Neuronal stem cell (in vitro differentiated cells): ENCODE measurements at regions not wholly inside any gene's neighbourhood (a gene's known extent, or its start where the extent isn't known, plus 50 kb on each side); places are given as distances from the start of the nearest gene placed in this dataset.

ENCODE experiments used
- DNase-seq: peaks from one replicate; pipeline ENCODE4 v3.0.0-alpha.2; 2013; ENCODE audit warnings: low spot score
- H2AFZ ChIP-seq: one replicate; pipeline ENCODE4 v1.6.1; 2013; ENCODE audit warnings: mild to moderate bottlenecking, low read length, inconsistent platforms
- H2AK5ac ChIP-seq: 2 replicates; pipeline ENCODE4 v1.6.1; 2013; ENCODE audit warnings: low read depth, mild to moderate bottlenecking, inconsistent platforms, low read length, moderate library complexity, mixed read lengths
- H2BK120ac ChIP-seq: 2 replicates; pipeline ENCODE4 v1.6.1; 2013; ENCODE audit warnings: low read depth, mild to moderate bottlenecking, inconsistent platforms, low read length, moderate library complexity, mixed read lengths
- H2BK12ac ChIP-seq: one replicate; pipeline ENCODE4 v1.6.1; 2013; ENCODE audit warnings: low read length, inconsistent platforms
- H2BK15ac ChIP-seq: 2 replicates; pipeline ENCODE4 v1.6.1; 2013; ENCODE audit warnings: mild to moderate bottlenecking, low read length, inconsistent platforms, mixed read lengths
- H2BK5ac ChIP-seq: one replicate; pipeline ENCODE4 v1.6.1; 2013; ENCODE audit warnings: inconsistent platforms, mild to moderate bottlenecking, low read length, moderate library complexity
- H3K14ac ChIP-seq: one replicate; pipeline ENCODE4 v1.6.1; 2013; ENCODE audit warnings: low read length, inconsistent platforms
- H3K18ac ChIP-seq: 2 replicates; pipeline ENCODE4 v1.6.1; 2013; ENCODE audit warnings: low read length, inconsistent platforms
- H3K23ac ChIP-seq: 2 replicates; pipeline ENCODE4 v1.6.1; 2013; ENCODE audit warnings: low read depth, mild to moderate bottlenecking, mixed read lengths, low read length, inconsistent platforms; ENCODE audit not compliant: poor library complexity
- H3K27ac ChIP-seq: replicated peaks from 3 replicates; pipeline ENCODE4 v1.5.1; 2013; ENCODE audit warnings: low read length, inconsistent platforms
- H3K27me3 ChIP-seq, 3 experiments: 2 replicates each; pipeline ENCODE4 v1.6.1; 2013; ENCODE audit warnings: low read length in 3 of 3, mild to moderate bottlenecking in 2 of 3, inconsistent platforms in 1 of 3, low read depth in 1 of 3, mixed read lengths in 1 of 3, moderate library complexity in 1 of 3; ENCODE audit not compliant: control insufficient read depth in 3 of 3, insufficient read depth in 3 of 3
- H3K36me3 ChIP-seq, 2 donors: replicated peaks in 1 of 2; 2 replicates each; pipeline ENCODE4 v1.6.1; 2013; ENCODE audit warnings: low read length in 2 of 2; ENCODE audit not compliant: control insufficient read depth in 2 of 2, insufficient read depth in 2 of 2
- H3K4ac ChIP-seq: 2 replicates; pipeline ENCODE4 v1.6.1; 2013; ENCODE audit warnings: inconsistent platforms, mild to moderate bottlenecking, low read length, moderate library complexity
- H3K4me1 ChIP-seq, 2 donors: 1 replicate in 1 of 2; 2 replicates in 1 of 2; pipeline ENCODE4 v1.6.1; 2013; ENCODE audit warnings: low read length in 2 of 2, low read depth in 1 of 2; ENCODE audit not compliant: control insufficient read depth in 2 of 2, insufficient read depth in 1 of 2
- H3K4me2 ChIP-seq: one replicate; pipeline ENCODE4 v1.6.1; 2013; ENCODE audit warnings: mild to moderate bottlenecking, low read length, inconsistent platforms; ENCODE audit not compliant: insufficient read depth, poor library complexity, severe bottlenecking
- H3K4me3 ChIP-seq, 2 donors: 2 replicates each; pipeline ENCODE4 v1.5.1; 2013; ENCODE audit warnings: low read length in 2 of 2, mild to moderate bottlenecking in 2 of 2, inconsistent platforms in 1 of 2, moderate library complexity in 1 of 2
- H3K79me1 ChIP-seq: one replicate; pipeline ENCODE4 v1.6.1; 2013; ENCODE audit warnings: low read depth, mild to moderate bottlenecking, inconsistent platforms, low read length, moderate library complexity
- H3K9ac ChIP-seq: one replicate; pipeline ENCODE4 v1.6.1; 2013; ENCODE audit warnings: mild to moderate bottlenecking, low read depth, low read length, inconsistent platforms; ENCODE audit not compliant: poor library complexity
- H3K9me3 ChIP-seq, 2 donors: replicated peaks in 1 of 2; 2 replicates each; pipeline versions ENCODE3 to v1.6.1; 2013; ENCODE audit warnings: low read length in 2 of 2, mild to moderate bottlenecking in 2 of 2, inconsistent platforms in 1 of 2, low read depth in 1 of 2, mixed read lengths in 1 of 2, moderate library complexity in 1 of 2; ENCODE audit not compliant: control insufficient read depth in 2 of 2, insufficient read depth in 1 of 2
- H4K8ac ChIP-seq: one replicate; pipeline ENCODE4 v1.6.1; 2013; ENCODE audit warnings: low read depth, mild to moderate bottlenecking, inconsistent platforms, low read length, moderate library complexity
- H4K91ac ChIP-seq: one replicate; pipeline ENCODE4 v1.6.1; 2013; ENCODE audit warnings: low read length, low read depth, mild to moderate bottlenecking, inconsistent platforms; ENCODE audit not compliant: poor library complexity
- WGBS, 2 donors: extraction: QIAGEN DNeasy Blood & Tissue Kit; methylation state at CpG; one replicate each; pipeline ENCODE4 v1.1.7; 2013; ENCODE audit warnings: missing lambda C conversion rate in 2 of 2, mixed read lengths in 1 of 2; ENCODE audit not compliant: insufficient read length in 2 of 2, insufficient replicate concordance in 1 of 2; ENCODE audit errors: extremely low coverage in 2 of 2; 5-methylcytosine and 5-hydroxymethylcytosine counted together

DNA sequence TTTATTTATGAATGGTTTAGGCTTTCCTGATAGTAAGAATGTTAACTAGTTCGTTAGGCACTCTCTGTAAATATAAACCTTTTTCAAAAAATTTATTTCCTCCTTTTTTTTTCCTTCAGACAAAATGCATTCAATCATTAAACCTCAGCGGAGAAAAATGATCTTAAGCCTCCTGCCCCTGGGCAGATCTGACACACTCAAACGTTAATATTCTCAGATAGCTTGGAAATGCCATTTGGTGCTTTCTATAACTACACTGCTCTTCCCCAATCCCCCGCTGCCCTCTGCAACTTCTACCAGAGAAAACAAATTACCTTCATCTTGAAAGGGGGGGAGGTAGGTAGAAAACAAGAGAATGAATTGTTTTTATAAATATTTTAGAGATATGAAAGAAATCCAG is 521.2 kb downstream of the MED13L start:
- Histone ChIP-seq H2AK5ac (no peak overlapping the region), H3K4ac (no peak overlapping the region), H3K4me2 (no peak overlapping the region), H3K23ac (no peak overlapping the region), H3K18ac (no peak overlapping the region), H3K9ac (no peak overlapping the region), H3K4me3 (no peak overlapping the region), H3K4me1 (peaks cover 0 to 1% of the 10 kb centered on the region in 2 donors), H3K36me3 (no peaks in the 10 kb centered on the region), H3K27me3 (peaks cover 0 to 39% (median 0%) of the 10 kb centered on the region in 3 experiments), H2BK120ac (no peak overlapping the region), H3K79me1 (no peaks in the 10 kb centered on the region), H2BK15ac (no peak overlapping the region), H3K9me3 (no peaks in the 10 kb centered on the region), H3K14ac (no peak overlapping the region), H4K91ac (no peak overlapping the region), H2BK5ac (no peak overlapping the region), H2AFZ (no peak overlapping the region), H3K27ac (no peak overlapping the region), H4K8ac (no peak overlapping the region), H2BK12ac (no peak overlapping the region)
- WGBS, 2 donors = no CpG with 5 or more reads among the region's 4 CpGs
- no peak for DNase-seq

DNA sequence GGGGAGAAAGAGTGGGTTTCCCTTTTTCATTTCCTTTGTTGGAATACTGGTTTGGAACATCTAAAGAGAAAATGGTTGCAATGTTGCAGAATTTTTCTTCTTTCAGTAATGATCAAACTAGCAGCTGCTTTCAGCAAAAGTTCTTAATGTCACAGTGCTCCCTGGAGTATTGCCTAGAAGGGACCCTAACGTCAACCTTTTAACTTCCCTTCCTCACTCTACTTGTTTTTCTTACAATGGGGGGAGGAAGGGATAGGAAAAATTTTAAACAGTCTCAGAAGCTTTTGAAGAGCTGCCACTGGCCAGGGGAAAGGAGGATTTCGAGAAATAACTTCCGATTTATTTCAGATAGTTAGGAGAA is 521.8 kb downstream of the MED13L start:
- no peak overlapping the region for H3K18ac ChIP-seq
- H3K14ac ChIP-seq = no peak overlapping the region
- H3K4me2 ChIP-seq = no peak overlapping the region
- no peak overlapping the region for H2BK12ac ChIP-seq
- H2AK5ac ChIP-seq = no peak overlapping the region
- H3K4me3 ChIP-seq = no peak overlapping the region
- H3K27ac ChIP-seq = no peak overlapping the region
- H2AFZ ChIP-seq = no peak overlapping the region
- H3K23ac ChIP-seq = no peak overlapping the region
- peaks cover 0 to 1% of the 10 kb centered on the region in 2 donors for H3K4me1 ChIP-seq
- peaks cover 0 to 39% (median 0%) of the 10 kb centered on the region in 3 experiments for H3K27me3 ChIP-seq
- no CpG with 5 or more reads among the region's 3 CpGs for WGBS, 2 donors
- H3K36me3 ChIP-seq = no peaks in the 10 kb centered on the region
- H4K91ac ChIP-seq = no peak overlapping the region
- no peak overlapping the region for H2BK120ac ChIP-seq
- H3K79me1 ChIP-seq = no peaks in the 10 kb centered on the region
- no peak overlapping the region for H4K8ac ChIP-seq
- H3K9ac ChIP-seq = no peak overlapping the region
- H2BK5ac ChIP-seq = no peak overlapping the region
- no peak for DNase-seq
- H3K4ac ChIP-seq = no peak overlapping the region
- H3K9me3 ChIP-seq = no peaks in the 10 kb centered on the region
- H2BK15ac ChIP-seq = no peak overlapping the region

DNA sequence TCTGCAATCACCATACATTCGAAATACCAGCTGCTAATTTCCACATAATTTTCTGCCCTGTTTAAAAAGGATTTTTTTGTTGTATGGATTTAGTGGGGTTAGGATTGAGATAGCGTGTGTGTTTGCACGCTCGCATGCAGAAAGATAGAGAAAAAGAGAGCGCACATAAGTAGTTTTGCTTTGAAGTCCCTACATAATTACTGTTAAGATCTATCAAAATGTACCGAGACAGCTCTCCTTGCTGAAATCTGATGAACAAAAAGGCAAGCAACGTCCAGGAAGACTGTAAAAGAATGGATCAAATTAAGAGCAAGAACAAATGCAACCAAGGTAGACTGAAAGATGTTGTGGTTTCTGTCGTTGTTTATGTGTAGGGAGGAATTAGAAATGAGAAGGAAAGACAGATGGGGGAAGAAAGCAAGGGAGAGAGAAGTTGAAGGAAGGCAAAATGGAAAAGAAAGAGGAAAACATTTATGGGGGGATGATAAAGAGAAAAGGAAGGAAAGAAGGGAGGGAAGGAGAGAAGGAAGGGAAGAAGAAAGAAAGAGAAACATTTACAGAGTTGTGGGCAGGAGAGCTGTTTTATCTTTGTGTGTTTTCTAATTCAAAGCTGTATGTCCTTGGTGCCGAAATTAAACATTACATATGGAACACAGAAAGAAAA is 522.3 kb downstream of the MED13L start:
- 100% methylated on average over 3 to 4 of the region's 9 CpGs for WGBS, 2 donors
- H3K23ac ChIP-seq = no peak overlapping the region
- H3K4me3 ChIP-seq = no peak overlapping the region

DNA sequence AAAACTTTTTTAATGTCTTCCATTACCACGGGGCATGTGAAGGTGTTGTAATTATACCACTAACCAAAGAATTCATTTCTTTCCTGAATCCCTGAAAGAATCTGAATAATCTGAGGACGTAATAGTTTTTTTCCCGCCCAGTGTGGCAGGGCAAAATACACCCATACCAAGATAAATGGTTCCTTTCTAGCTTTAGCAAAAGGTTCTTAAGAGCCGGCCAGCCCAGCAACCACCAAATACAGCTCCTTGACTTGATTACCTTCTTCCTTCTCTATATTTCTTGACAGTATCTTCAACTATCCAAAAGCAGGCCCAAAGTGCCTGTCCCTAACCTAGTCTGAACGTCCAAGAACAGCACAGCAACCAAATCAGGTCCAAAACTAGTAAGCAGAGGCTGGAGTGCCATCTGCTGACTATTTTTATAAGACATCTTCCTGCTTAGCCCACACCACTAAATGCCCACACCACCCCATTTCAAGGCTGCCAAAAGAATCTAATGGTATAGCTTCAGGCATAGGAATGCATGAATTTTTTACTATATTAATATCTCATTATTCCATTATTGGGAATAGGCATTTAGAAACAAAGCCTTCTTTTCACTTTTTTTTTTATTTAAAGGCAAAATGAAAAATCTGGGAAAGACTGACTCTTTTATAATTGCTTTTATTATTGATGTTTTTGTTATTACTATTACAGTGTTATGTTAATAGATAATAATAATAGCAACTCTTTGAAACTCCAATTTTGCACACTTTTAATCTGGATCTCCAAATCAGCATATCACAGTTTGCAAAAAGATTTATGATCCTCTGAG is 524.4 kb downstream of the MED13L start:
- H3K9me3 ChIP-seq = no peaks in the 10 kb centered on the region
- H2BK5ac ChIP-seq = no peak overlapping the region
- no peak overlapping the region for H3K27ac ChIP-seq
- H4K8ac ChIP-seq = no peak overlapping the region
- H2AK5ac ChIP-seq = no peak overlapping the region
- peak; percentile 43 for DNase-seq
- no peak overlapping the region for H3K4me2 ChIP-seq
- H3K4me1 ChIP-seq = no peaks in the 10 kb centered on the region
- H3K4ac ChIP-seq = no peak overlapping the region
- H2BK12ac ChIP-seq = no peak overlapping the region
- no peaks in the 10 kb centered on the region for H3K79me1 ChIP-seq
- no peak overlapping the region for H3K18ac ChIP-seq
- no peak overlapping the region for H3K4me3 ChIP-seq
- H3K14ac ChIP-seq = no peak overlapping the region
- H4K91ac ChIP-seq = no peak overlapping the region
- no CpG with 5 or more reads among the region's 5 CpGs for WGBS, 2 donors
- no peak overlapping the region for H2BK15ac ChIP-seq
- H2AFZ ChIP-seq = no peak overlapping the region
- H3K9ac ChIP-seq = no peak overlapping the region
- H2BK120ac ChIP-seq = no peak overlapping the region
- no peaks in the 10 kb centered on the region for H3K36me3 ChIP-seq
- H3K23ac ChIP-seq = no peak overlapping the region
- H3K27me3 ChIP-seq = peaks cover 0 to 31% (median 0%) of the 10 kb centered on the region in 3 experiments

More for the DNA sequence above, 522.3 kb downstream of the MED13L start:
- Histone ChIP-seq H3K14ac (no peak overlapping the region), H3K27me3 (peaks cover 0 to 39% (median 0%) of the 10 kb centered on the region in 3 experiments), H3K36me3 (no peaks in the 10 kb centered on the region), H2AFZ (no peak overlapping the region), H2BK12ac (no peak overlapping the region), H2AK5ac (no peak overlapping the region), H3K4me2 (no peak overlapping the region), H3K4me1 (peaks cover 0 to 1% of the 10 kb centered on the region in 2 donors), H3K9ac (no peak overlapping the region), H2BK5ac (no peak overlapping the region), H2BK120ac (no peak overlapping the region), H3K18ac (no peak overlapping the region), H3K9me3 (no peaks in the 10 kb centered on the region), H4K8ac (no peak overlapping the region), H3K79me1 (no peaks in the 10 kb centered on the region), H3K27ac (no peak overlapping the region), H2BK15ac (no peak overlapping the region), H3K4ac (no peak overlapping the region), H4K91ac (no peak overlapping the region)
- no peak for DNase-seq
